Coronary artery (tissue), 2 donors: ENCODE measurements at regions not wholly inside any gene's neighbourhood (a gene's known extent, or its start where the extent isn't known, plus 50 kb on each side); places are given as distances from the start of the nearest gene placed in this dataset.
"Not testable (repeated sequence)": the region's sequence is repeated elsewhere in the genome, so short reads cannot be mapped to it uniquely, and the experiment has no call there.

Experiments
- DNase-seq: peaks from one replicate; pipeline ENCODE4 v3.0.0-alpha.2; 2017; ENCODE audit warnings: low spot score
- H3K27ac ChIP-seq, 2 donors: fragments of 200-600 bp; sonication (generic); one replicate each; pipeline ENCODE4 v1.5.1; 2016 to 2019
- H3K4me3 ChIP-seq: fragments of 200-600 bp; sonication (generic); 2 replicates; pipeline ENCODE4 v1.5.1; 2016; ENCODE audit warnings: mild to moderate bottlenecking, moderate library complexity
- CTCF ChIP-seq: fragments of 200-600 bp; sonication (generic); IDR thresholded peaks from one replicate; pipeline ENCODE4 v1.5.1; 2019; ENCODE audit warnings: antibody characterized with exemption

GRCh38 chr6:27049863-27050781 is 197.4 kb upstream of the PRSS16 start:
- Histone ChIP-seq H3K4me3 (no peak overlapping the region), H3K27ac (no peak overlapping the region)
- no peak for DNase-seq
- TF ChIP-seq CTCF = no peak

- not testable (repeated sequence) for H3K27ac ChIP-seq, H3K4me3 ChIP-seq, DNase-seq
Observed at GRCh38 chr6:27052082-27052730, 195.3 kb upstream of the PRSS16 start.

GRCh38 chr6:27052731-27053082 is 194.8 kb upstream of the PRSS16 start:
- Histone ChIP-seq H3K4me3 (no peak overlapping the region), H3K27ac (no peak overlapping the region)
- no peak for TF ChIP-seq CTCF
- no peak for DNase-seq

GRCh38 chr6:27053738-27054137 is 193.8 kb upstream of the PRSS16 start:
- Histone ChIP-seq H3K27ac (no peak overlapping the region), H3K4me3 (no peak overlapping the region)
- TF ChIP-seq CTCF = no peak
- DNase-seq = no peak

GRCh38 chr6:27056615-27057014 is 190.9 kb upstream of the PRSS16 start:
- Histone ChIP-seq H3K4me3 (no peak overlapping the region), H3K27ac (no peak overlapping the region)
- TF ChIP-seq CTCF = no peak
- no peak for DNase-seq

- no peak for TF ChIP-seq CTCF
- Histone ChIP-seq H3K4me3 (no peak overlapping the region), H3K27ac (no peak overlapping the region)
- DNase-seq = no peak
Observed at GRCh38 chr6:27059621-27060425, 187.7 kb upstream of the PRSS16 start.

- TF ChIP-seq CTCF = no peak
- Histone ChIP-seq H3K27ac (no peak overlapping the region), H3K4me3 (no peak overlapping the region)
- no peak for DNase-seq
Observed at GRCh38 chr6:27061235-27061993, 186.1 kb upstream of the PRSS16 start.
